Left lung (tissue), 4 donors: ENCODE measurements at regions not wholly inside any gene's neighbourhood (a gene's known extent, or its start where the extent isn't known, plus 50 kb on each side); places are given as distances from the start of the nearest gene placed in this dataset.

Experiments used
- ATAC-seq: fragments of 200-7000 bp; cut with Tn5 transposase; one replicate; pipeline ENCODE4 v1.9.1; 2020; ENCODE audit warnings: moderate library complexity
- DNase-seq, 4 donors: peaks; one replicate each; pipeline ENCODE4 v3.0.0-alpha.2; 2013 to 2020
- H3K27ac ChIP-seq, 2 donors: fragments of 200-600 bp; sonication (generic) in 1 of 2; one replicate each; pipeline versions ENCODE4 v1.5.0 to v1.8.0; 2020 to 2021
- H3K27me3 ChIP-seq, 2 donors: fragments of 200-600 bp; sonication (generic) in 1 of 2; one replicate each; pipeline versions ENCODE4 v1.5.0 to v1.8.0; 2020 to 2021
- H3K36me3 ChIP-seq, 2 donors: fragments of 200-600 bp; sonication (generic) in 1 of 2; one replicate each; pipeline versions ENCODE4 v1.5.0 to v1.8.0; 2020 to 2021
- H3K4me1 ChIP-seq, 2 donors: fragments of 200-600 bp; one replicate each; pipeline ENCODE4 v1.8.0; 2021
- H3K4me3 ChIP-seq, 2 donors: fragments of 200-600 bp; sonication (generic) in 1 of 2; one replicate each; pipeline versions ENCODE4 v1.5.0 to v1.8.0; 2020 to 2021; ENCODE audit warnings: mild to moderate bottlenecking in 1 of 2
- H3K9me3 ChIP-seq, 2 donors: fragments of 200-600 bp; sonication (generic) in 1 of 2; one replicate each; pipeline versions ENCODE4 v1.5.0 to v1.8.0; 2020 to 2021
- intact Hi-C, 2 donors: fragments of 100-400 bp; cut with DNase I; formaldehyde crosslinking; loops; one replicate each; pipeline versions ENCODE4 v1.11.2 to v1.14.2; 2022
- TF ChIP-seq, protein P1 (sequence below), 2 donors: fragments of 200-600 bp; sonication (generic) in 1 of 2; IDR thresholded peaks; one replicate each; pipeline versions ENCODE4 v1.5.0 to v1.8.0; 2021; ENCODE audit warnings: antibody characterized with exemption in 2 of 2
- donor health status: DM: no; HTN: yes; CAD: no.
- donor health status: DM: no; HTN: no; CAD: no.

DNA sequence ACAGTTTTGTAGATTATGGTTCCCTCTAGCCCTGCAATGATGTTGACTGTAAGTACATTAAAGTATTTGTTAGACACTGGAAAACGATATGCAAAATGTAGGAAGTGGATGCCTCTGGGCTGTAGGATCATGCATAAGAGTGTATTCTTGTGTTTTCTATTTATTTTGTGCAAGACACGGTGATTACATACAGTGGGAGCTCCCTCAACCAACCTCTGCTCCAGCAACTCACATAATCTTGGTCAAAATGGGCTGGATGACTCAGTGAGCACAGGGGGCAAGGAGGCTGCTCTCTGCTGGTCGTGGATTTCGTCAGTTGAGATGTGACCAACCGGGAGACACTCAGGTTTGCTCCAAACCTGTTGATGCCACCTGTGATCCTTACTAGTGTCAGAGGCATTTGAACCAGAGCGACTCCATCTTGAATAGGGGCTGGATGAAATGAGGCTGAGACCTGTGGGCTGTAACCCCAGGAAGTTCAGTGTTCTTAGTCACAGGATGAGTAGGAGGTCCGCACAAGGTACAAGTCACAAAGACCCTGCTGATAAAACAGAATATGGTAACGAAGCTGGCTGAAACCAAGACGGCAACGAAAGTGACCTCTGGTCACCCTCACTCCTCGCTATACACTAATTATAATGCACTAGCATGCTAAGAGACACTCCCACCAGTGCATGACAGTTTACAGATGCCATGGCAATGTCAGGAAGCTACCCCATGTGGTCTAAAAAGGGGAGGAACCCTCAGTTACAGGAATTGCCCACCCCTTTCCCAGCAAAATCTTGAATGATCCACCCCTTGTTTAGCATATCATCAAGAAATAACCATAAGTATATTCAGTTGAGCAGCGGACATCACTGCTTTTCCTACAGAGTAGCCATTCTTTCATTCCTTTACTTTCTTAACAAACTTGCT, 56.4 kb upstream of the FAM20C start:
- DNase-seq = no peak
- TF ChIP-seq, protein P1, sequence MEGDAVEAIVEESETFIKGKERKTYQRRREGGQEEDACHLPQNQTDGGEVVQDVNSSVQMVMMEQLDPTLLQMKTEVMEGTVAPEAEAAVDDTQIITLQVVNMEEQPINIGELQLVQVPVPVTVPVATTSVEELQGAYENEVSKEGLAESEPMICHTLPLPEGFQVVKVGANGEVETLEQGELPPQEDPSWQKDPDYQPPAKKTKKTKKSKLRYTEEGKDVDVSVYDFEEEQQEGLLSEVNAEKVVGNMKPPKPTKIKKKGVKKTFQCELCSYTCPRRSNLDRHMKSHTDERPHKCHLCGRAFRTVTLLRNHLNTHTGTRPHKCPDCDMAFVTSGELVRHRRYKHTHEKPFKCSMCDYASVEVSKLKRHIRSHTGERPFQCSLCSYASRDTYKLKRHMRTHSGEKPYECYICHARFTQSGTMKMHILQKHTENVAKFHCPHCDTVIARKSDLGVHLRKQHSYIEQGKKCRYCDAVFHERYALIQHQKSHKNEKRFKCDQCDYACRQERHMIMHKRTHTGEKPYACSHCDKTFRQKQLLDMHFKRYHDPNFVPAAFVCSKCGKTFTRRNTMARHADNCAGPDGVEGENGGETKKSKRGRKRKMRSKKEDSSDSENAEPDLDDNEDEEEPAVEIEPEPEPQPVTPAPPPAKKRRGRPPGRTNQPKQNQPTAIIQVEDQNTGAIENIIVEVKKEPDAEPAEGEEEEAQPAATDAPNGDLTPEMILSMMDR (IDR thresholded peaks at IDR 0.05) = no peak
- intact Hi-C loops = no loop called here

DNA sequence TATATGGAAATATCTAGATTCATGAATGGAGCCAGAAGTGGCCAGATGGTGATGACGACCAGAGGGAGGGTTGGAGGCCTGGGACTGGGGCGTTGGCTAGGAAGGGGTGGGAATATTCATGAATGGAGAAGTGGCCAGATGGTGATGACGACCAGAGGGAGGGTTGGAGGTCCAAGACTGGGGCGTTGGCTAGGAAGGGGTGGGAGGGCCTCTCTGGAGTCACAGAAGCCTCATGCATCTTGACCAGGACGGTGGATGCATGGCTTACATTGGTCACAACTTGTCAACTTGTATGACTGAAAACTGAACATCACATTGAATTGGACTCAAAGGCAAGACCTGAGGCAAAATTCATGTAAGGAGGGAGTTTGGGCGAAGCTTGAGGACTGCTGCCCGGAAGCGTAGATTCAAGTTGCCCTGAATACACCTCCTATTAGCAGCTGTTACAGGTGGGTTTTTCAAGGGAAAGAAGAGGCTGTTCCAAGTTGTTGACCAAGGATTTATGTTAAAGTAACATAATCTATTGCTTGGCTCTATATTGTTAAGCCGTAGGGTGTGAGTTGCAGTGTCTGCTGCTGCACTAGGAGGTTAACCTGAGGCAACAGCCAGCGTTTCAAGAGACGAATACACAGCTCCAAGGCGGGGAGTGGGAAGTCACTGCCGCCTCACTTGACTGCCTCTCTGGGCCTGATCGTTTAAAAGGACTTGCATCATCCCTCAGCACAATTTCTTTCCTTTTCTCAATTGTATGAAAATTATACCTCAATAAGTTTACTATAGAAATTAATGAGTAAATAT, 55.1 kb upstream of the FAM20C start:
- no peaks in the 10 kb centered on the region for H3K9me3 ChIP-seq
- DNase-seq (peak in 1 of 4 donors; percentile 27), ATAC-seq (no peak)
- intact Hi-C loops = no loop called here
- H3K36me3 ChIP-seq = no peaks in the 10 kb centered on the region
- H3K4me3 ChIP-seq = no peak overlapping the region
- no peak overlapping the region for H3K27ac ChIP-seq
- TF ChIP-seq, protein P1 (IDR thresholded peaks at IDR 0.05) = no peak
- peaks cover 0 to 17% of the 10 kb centered on the region in 2 donors for H3K27me3 ChIP-seq
- no peaks in the 10 kb centered on the region for H3K4me1 ChIP-seq

More for the DNA sequence above, 56.4 kb upstream of the FAM20C start:
- H3K4me1 ChIP-seq = peaks cover 6 to 8% of the 10 kb centered on the region in 2 donors
- no peak for ATAC-seq
- no peaks in the 10 kb centered on the region for H3K9me3 ChIP-seq
- H3K27ac ChIP-seq = no peak overlapping the region
- no peaks in the 10 kb centered on the region for H3K36me3 ChIP-seq
- no peak overlapping the region for H3K4me3 ChIP-seq
- H3K27me3 ChIP-seq = peaks cover 0 to 17% of the 10 kb centered on the region in 2 donors

DNA sequence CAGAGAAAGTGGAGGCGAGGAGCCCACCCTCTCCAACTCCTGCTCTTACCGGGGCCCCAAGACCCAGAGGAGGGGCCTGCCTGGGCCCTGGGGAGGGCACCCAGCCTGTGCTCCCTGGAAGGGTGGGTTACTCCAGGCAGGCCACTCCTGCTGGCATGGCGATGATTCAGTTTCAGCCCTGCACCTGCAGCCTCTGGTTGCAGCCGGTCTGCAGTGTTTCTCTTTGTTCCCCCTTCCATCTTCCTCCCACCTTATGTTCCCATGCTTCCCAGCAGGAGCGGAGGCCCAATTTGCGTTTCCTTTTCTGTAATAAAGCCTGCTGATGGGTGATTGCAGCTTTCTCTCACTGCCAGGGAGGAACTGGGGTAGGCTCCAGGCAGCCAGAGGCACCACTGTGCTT, 53.2 kb upstream of the FAM20C start:
- no peak for ATAC-seq
- TF ChIP-seq, protein P1 (IDR thresholded peaks at IDR 0.05) = no peak
- intact Hi-C loops = no loop called here
- H3K27ac ChIP-seq = no peak overlapping the region
- peaks cover 0 to 3% of the 10 kb centered on the region in 2 donors for H3K4me1 ChIP-seq
- no peak overlapping the region for H3K4me3 ChIP-seq
- no peaks in the 10 kb centered on the region for H3K36me3 ChIP-seq
- H3K27me3 ChIP-seq = peaks cover 0 to 15% of the 10 kb centered on the region in 2 donors
- no peaks in the 10 kb centered on the region for H3K9me3 ChIP-seq
- peak in 1 of 4 donors; percentile 34 for DNase-seq

DNA sequence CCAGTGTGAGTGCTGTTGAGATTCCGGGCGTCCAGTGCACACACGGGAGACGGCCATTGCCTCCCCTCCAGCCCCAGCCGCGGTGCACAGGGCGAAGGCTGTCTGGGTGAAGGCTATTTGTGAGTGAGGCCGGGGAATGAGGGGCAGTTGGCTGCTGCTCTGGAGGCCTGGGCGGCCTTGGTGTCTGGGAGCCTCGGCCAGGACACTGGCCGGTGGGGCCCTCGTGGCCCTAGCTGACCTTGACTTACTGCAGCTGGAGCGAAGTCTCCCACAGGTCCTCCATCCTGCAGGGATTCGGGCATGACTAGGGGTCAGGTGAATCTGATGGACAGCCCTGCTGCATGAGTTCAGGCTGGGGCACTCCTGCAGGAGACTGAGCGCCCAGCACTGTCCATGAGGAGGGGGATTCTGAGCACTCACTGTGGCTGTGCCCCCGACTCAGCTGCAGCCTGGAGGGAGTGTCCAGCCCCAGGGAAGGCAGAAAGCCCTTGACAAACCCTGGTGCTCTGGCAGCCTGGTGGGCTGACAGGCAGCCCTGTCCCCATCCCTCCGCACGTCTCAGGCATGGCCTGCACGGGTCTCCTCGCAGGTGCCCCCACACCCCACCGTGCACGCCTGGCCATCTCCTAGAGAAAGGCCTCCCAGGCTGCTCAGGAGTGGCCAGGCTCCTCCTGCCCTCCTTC, 52.7 kb upstream of the FAM20C start:
- TF ChIP-seq, protein P1 (IDR thresholded peaks at IDR 0.05) = no peak
- Histone ChIP-seq H3K4me1 (peaks cover 0 to 5% of the 10 kb centered on the region in 2 donors), H3K4me3 (no peak overlapping the region), H3K9me3 (no peaks in the 10 kb centered on the region), H3K36me3 (no peaks in the 10 kb centered on the region), H3K27me3 (peaks cover 0 to 11% of the 10 kb centered on the region in 2 donors), H3K27ac (no peak overlapping the region)
- peak in 2 of 4 donors; percentile 24 to 49 for DNase-seq
- ATAC-seq = no peak
- intact Hi-C loops = no loop called here
